GM18861 (cell line): ENCODE measurements at regions not wholly inside any gene's neighbourhood (a gene's known extent, or its start where the extent isn't known, plus 50 kb on each side); places are given as distances from the start of the nearest gene placed in this dataset.
"Not testable (repeated sequence)": the region's sequence is repeated elsewhere in the genome, so short reads cannot be mapped to it uniquely, and the experiment has no call there.

Experiments
- ATAC-seq: cut with Tn5 transposase; IDR thresholded peaks from one replicate; pipeline ENCODE4 v1.9.1; 2021; ENCODE audit not compliant: unreplicated experiment

DNA sequence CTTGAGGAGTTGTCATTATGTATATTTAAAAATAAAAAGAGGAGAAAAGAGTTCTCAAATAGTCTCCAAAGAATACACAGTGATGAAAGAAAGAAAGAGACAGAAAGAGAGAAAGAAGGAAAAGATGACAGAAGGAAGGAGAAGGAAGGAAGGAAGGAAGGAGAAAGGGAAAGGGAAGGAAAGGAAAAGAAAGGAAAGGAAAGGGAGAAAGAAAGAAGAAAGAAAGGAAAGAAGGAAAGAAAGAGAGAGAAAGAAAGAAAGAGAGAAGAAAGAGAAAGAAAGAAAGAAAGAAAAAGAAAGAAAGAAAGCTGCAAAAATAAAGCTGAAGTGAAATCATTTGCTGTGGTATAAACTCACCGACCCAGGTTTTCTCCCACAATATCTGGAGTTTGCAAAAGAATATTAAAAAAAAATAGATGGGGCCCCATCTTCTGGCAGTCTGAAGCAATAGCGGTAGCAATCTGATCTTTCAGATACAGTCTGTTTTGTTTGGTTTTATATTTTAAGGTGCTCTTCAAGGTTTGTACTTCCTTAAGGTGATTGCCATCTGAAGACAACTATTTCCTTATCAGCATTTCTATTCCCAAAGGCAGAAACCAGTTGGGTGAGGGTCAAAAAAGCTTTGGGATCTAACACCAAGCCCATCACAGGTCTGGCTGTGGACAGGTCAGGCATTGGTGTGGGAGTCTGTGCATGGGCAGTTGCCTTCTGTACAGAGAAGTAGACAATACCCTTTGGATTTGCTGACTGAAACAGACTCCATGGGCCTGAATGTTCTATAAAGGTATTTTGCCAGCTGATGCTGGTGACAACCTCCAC is 160.4 kb downstream of the CPEB2 start:
- ATAC-seq, result peak; percentile 63

DNA sequence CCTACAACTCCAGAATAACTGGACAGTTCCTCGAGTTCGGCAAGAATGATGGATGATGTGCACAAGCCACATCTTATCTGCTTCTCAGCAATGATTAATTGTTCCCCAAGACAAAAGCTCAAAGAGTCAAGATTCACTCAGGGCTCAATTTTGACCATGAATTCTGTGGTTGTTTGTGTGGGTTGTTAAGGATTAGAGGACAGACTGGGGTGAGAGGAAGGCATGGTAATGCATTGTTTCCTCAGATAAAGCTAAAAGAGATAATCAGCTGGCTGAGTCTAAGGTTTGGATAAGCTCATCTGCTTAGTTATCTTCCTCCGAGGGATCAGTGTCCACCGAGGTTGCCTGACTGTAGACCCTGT is 161.0 kb downstream of the CPEB2 start:
- ATAC-seq, result no peak

DNA sequence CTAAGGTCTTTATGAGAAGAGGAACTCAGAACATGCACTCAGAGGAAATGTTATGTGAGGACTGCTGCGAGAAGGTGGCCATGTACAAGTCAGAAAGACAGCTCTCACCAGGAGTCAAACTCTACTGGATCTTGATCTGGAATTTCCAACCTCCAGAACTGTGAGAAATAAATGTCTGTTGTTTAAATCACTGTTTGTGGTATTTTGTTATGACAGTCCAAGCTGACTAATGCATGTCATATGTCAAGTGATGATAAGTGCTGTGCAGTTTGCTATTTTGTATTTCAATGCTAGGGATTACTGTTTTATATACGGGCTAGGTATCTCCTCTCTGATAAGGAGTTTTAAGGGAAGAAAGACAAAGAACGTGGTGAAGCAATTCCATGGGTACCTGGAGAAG is 162.3 kb downstream of the CPEB2 start:
- ATAC-seq, result no peak

DNA sequence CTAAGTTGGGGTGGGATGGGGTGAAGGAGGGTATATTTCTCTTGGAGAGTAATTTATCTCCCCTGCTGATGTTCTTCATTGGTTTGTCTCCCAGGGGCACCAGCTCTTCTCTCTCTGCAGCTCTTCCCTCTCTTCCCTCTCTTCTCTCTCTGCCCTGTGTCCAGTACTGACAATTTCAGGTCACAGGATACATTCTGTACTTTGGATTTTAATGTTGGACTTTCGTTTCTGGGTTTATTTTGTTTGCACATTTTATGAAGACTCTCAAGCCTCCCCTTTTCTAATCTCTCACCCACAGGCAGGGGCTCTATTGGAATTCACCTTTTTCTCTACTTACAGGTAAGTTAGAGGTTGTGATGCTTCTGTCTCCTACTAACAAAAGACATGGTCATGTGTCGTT is 165.5 kb downstream of the CPEB2 start:
- ATAC-seq, result no peak

DNA sequence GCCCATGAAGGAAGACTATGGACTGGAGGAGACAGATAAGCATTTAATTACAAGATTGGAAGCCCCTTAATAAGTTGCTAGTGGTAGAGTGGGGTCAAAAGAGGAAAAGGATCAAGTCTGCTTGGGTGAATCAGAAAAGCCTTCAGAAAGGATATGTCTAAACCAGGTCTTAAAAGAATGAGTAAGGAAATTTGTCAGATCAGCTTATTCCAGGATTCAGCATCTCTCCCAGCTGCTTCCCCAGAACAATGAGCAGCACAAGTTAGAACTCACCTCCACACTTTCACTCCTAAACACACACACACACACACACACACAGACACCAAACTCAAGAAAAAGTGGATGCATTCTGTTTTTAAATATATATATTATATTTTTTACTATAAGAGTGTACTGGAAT is 166.5 kb downstream of the CPEB2 start:
- ATAC-seq, result no peak

DNA sequence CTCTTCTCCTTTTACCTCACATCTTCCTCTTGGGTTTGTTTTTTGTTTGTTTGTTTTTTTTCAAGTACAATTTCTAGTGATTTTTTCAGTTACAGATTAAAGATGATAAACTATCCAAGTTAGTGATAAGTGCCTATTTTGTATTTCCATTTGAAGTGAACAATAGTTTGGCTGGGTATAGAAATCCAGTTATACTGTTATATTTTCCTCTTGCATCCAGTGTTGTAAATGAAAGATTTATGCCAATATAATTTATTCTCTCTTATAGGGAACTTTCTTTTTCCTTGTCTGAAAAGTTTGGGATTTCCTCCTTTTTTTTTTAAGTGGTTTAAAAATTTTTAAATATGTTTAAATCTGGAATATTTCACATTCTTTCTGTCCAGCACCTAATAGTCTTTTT is 169.4 kb downstream of the CPEB2 start:
- no peak for ATAC-seq

DNA sequence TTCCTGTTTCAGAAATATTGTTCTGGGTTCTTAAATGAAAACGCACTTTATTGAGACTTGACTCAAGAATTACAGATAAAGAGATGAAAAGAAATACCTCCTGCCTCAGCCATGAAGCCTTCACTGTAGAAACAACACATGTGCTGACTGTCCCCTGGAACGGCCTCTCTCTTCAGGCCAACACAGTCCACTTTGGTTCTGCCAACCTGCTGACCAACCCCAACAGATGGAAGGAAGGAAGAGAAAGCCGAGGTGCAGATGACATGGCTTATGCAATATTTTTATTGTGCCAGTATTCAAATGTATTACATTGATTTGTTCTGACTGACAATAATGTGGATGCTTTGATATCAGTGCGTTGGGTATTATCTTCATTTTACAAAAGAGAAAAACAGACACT is 171.0 kb downstream of the CPEB2 start:
- ATAC-seq, result no peak

DNA sequence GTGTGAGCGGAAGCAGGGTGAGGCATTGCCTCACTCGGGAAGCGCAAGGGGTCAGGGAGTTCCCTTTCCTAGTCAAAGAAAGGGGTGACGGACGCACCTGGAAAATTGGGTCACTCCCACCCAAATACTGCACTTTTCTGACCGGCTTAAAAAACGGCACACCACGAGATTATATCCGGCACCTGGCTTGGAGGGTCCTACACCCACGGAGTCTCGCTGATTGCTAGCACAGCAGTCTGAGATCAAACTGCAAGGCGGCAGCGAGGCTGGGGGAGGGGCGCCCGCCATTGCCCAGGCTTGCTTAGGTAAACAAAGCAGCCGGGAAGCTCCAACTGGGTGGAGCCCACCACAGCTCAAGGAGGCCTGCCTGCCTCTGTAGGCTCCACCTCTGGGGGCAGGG is 171.9 kb downstream of the CPEB2 start:
- not testable (repeated sequence) for ATAC-seq

DNA sequence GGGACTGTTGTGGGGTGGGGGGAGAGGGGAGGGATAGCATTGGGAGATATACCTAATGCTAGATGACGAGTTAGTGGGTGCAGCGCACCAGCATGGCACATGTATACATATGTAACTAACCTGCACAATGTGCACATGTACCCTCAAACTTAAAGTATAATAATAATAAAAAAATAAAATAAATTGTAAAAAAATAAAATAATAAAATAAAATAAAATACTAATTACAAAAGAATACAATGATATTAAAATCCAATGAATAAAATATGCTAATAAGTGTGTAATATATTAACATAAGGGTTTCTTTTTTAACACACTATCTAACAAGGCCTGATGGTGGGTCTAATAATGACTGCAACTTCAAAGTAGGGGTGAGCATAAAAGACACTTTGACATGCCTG is 177.6 kb downstream of the CPEB2 start:
- not testable (repeated sequence) for ATAC-seq

DNA sequence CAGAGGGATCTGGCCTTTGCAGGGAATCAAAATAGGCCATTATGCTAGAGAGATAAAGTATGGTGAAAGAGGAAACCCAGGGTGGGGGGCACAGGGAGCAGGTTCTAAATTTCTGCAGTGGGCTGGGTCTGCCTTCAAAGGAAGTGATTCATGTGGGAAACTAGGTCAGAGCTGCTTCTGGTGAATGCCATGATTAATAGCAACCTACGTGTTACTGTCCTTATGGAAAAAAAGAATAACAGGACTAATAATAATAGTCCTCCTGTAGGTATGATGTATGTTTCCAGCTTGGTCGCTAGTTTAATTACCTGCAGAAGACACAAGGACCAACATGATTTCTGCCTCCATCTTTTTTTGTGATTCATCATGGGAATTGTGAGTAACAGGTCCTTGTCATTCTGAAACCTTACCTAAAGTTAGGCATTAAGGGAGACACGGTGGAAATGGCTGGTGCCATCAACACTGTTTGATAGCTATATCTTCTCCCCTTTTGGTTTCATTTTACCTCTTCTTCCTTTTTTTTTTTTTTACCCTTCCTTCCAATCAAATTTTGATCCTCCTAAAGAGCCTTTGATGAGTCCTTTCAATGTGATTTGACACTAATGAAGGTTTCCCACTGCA is 180.4 kb downstream of the CPEB2 start:
- ATAC-seq, result peak; percentile 81

DNA sequence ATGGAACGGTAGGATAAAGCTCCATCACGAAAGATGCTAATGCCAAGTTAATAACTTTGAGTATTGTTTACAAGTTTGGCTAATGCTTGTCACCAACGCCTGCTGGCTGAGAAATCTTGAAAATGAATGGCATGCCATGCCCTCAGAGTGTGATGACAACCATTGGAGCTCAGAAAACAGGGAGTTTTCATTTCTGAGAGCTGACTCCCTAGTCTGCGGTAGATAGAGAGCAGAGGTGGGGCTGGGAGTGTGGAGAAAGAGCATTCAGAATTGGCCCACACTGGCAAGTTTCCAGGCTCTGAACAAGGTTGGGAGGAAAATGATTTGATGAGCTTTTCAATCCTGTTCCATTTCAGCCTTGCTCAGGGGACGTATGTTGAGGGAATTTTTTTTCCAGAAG is 183.9 kb downstream of the CPEB2 start:
- ATAC-seq, result no peak

DNA sequence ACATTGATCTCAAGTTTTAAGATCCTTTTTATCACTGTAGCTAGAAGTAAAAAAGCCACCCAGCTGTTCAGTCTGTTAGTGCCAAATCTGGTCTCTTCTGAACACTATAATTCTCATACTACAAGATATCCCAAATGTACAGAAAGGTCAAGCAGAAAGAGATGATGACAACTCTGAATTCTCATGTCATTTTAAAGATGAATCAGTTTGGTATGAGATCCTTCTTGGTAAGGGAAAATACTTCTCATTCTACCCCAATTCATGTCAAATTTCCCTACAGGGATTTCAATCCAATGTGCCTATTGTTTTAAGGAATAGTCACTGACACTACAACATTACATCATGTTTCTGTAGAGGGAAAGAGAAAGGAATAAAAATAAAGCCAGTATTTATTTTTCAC is 184.5 kb downstream of the CPEB2 start:
- ATAC-seq, result no peak

DNA sequence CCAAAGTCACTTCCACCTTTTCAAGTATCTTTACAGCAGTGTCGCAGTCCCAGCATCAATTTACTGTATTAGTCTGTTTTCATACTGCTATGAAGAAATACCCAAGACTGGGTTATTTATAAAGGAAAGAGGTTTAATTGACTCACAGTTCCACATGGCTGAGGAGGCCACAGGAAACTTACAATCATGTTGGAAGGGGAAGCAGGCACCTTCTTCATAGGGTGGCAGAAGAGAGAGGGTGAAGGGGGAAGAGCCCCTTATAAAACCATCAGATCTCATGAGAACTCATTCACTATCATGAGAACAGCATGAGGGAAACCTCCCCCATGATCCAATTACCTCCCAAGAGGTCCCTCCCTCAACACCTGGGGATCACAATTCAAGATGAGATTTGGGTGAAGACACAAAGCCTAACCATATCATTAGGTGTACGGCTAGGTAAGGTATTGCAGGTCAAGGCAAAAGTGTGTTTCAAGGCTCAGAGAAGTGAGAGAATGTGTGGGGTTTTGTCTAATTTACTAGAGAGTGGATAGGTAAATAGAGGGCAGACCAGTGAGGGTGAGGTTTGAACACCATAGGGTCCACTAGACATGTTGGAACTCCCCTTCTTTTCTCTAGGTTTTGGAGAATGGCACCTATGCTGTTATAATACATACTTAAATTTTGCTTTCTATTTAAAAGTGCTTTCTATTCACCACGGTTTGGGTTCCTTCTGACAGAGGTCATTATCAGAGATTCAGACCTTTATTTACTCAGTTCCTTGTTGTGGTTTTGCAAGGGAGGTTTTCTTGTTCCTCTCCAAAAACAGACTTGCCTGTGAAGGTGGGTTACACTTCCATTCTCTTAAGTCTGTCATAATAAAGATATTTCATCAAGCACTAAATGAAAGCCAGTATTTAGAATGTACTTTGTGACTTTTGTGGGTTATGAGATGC is 186.6 kb downstream of the CPEB2 start:
- ATAC-seq, result no peak

DNA sequence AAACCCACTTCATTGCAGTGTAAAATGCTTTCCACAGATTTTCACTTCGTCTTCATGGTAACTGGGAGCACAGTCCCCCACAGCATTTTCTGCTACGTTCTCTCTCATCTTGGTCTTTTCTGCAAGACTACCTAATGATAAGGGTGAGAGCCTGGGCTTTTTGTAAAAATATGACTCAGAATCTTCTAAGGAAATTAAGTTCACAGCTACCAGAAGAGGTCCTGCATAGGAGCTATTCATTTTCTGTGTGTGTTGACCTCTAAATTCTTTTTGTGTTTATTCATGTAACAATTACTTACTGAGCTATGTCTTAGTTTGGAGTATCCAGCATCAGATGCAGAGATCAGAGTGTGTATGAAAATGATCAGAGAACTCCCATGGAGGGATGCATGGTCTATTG is 192.2 kb downstream of the CPEB2 start:
- ATAC-seq, result no peak

DNA sequence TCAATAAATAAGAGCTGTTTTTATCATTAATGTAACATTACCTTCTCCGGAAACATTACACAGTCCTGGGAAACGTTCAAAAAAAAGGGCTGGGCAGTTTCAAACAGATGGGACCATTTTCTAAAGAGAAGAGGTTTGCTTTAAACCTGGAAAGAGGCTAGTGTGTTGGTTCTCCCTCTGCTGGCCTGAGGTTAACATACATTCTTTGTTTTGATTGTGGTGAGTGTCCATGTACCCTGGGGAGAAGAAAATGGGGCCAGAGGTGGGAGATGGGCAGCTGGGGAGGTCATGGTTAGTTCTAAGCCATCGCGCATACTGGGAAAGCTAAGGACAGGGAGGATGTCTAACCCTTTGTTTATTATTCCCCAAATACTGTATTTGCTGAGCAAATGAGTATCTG is 194.7 kb downstream of the CPEB2 start:
- ATAC-seq, result no peak

DNA sequence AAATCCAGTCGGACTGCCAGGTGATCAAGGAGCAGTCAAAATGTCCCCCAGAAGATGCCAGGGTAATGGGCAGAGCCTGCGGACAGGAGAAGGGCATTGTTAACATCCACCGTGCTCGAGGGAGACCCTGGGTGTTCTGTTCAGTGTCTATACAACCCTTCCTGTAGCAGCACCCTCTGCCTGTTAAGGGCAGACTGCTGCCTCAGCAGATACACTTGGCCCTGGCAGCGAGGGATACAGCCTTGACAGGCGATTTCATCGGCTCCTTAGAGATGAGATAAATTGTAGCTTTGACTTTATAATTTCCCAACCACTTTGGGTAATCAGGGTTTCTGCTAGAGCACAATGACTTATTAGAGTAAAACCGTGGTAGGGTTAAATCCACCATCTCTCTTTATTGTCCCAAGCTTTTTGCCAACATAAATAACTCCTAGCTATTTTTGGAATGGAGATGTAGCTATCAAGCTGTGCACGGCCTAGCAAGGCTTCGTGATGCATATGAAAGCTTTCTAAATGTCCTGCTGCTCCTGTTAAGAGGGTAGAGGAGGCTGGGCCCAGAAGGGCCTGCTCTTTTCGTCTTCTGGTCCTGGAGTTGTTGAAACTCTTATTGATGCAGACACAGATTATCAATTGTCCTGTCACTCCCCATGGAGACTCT is 195.9 kb downstream of the CPEB2 start:
- ATAC-seq, result no peak

DNA sequence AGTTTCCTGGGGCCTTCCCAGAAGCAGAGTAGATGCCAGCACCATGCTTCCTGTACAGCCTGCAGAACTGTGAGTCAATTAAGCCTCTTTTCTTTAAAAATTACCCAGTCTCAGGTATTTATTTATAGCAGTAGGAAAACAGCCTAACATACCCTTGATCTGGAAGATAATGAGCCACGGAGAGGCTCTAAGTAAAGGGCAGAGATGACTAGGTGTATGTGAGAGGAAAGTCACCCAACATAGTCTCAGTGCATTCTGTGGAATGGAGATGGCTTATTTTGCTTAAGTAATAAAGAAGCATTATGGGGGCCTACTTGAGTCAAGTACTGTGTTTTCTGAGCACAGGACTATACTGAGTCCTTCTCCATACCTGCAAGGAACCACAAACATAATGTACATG is 199.5 kb downstream of the CPEB2 start:
- ATAC-seq, result no peak

DNA sequence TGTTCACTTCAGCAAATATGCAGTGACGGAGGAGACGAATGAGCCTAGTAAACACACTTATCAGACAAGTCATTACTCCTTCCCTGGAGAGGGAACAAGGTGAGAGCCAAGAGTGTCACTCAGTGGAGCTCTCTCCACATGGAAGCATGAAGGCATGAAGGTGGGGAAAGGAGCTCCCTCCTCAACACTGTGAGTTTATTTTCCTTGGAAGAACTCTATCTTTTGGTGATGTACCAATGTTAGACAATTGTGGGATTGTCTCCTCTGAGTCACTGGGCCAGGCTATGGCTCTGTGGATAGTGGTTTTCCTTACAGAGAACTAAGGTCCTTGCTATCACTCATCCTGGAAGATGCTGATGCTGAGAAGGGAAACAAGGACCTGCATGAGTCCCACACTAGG is 200.2 kb downstream of the CPEB2 start:
- no peak for ATAC-seq

DNA sequence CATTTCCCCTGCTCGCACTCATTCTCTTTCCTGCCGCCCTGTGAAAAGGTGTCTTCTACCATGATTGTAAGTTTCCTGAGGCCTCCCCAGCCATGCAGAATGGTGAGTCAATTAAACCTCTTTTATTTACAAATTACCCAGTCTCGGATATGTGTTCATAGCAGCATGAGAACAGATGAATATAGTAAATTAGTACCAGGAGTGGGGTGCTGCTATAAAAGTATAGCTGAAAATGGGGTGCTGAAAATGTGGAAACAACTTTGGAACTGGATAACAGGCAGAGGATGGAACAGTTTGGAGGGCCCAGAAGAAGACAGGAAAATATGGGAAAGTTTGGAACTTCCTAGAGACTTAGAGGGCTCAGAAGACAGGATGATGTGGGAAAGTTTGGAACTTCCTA is 204.2 kb downstream of the CPEB2 start:
- not testable (repeated sequence) for ATAC-seq

DNA sequence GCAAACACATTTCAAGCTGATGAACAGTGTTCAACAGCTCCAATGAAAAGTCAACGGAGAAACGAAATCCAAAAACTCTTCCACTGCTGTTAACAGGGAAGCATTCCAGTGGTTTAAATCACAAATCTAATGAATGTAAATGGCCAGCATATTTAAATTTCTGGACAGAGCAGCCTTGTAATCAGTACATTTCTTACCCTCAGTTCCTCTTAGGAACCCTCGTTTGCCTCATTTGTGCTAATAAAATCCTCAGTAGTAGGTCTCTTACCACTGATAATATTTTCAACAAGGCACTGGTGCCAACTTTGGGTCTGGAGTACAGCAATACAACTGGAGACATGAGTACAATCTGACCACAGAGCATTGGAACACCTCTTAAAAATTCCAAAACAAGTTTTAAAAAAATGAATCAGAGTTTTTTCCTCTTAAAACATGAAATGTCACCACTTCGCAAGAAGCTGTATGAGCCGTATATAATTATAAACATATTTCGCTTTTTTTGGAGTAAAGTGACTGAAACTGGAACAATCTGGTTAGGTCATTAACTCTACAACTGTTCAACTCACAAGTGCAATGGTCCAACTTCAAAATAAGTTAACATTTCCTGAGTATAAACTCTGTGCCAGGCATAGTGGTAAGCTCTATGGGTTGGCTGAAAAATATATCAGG is 211.2 kb downstream of the CPEB2 start:
- no peak for ATAC-seq

DNA sequence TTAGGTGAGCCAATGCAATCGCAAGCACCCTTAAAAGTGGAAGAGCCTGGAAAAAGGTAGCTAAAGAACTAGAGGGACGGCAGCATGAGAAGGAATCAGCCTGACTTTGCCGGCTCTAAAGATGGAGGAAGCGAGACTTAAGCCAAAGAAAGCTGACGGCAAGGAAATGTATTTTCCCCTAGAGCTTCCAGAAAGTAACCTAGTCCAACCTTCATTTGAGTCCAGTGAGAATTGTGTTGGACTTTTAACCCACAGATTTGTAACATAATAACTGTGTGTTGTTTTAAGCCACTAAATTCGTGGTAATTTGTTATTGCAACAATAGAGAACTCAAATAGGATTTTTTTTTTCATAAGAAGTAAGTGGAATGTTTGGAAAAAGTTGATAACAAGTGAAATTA is 212.7 kb upstream of the C1QTNF7 start:
- no peak for ATAC-seq
